HEK293 (cell line): ENCODE measurements at regions not wholly inside any gene's neighbourhood (a gene's known extent, or its start where the extent isn't known, plus 50 kb on each side); places are given as distances from the start of the nearest gene placed in this dataset.

Source experiments
- CTCF ChIA-PET: fragments of 350-600 bp; formaldehyde crosslinking; extraction: SDS; loops from one replicate; lab custom pipeline; 2021; ENCODE audit warnings: antibody characterized with exemption; lab: Yijun Ruan, JAX
- POLR2A ChIA-PET: fragments of 300-600 bp; formaldehyde crosslinking; extraction: SDS; loops from one replicate; lab custom pipeline; 2020; ENCODE audit warnings: antibody characterized with exemption, inconsistent platforms; lab: Yijun Ruan, JAX
- H3K27ac ChIP-seq: fragments of 200-500 bp; sonication (Bioruptor generic); 2 replicates; pipeline ENCODE4 v1.5.1; 2014; ENCODE audit warnings: low read depth, low read length, control low read depth, inconsistent platforms; ENCODE audit errors: extremely low read depth
- H3K36me3 ChIP-seq, 2 experiments: fragments of 200-500 bp in 1 of 2; sonication (Bioruptor generic) in 1 of 2; 1 replicate in 1 of 2; 2 replicates in 1 of 2; pipeline ENCODE4 v1.5.1; 2014 to 2017; ENCODE audit warnings: inconsistent platforms in 2 of 2, low read length in 2 of 2; ENCODE audit not compliant: control insufficient read depth in 2 of 2, insufficient read depth in 1 of 2
- H3K4me1 ChIP-seq: fragments of 200-500 bp; sonication (Bioruptor generic); 2 replicates; pipeline ENCODE4 v1.5.1; 2014; ENCODE audit warnings: mild to moderate bottlenecking, low read length, inconsistent platforms; ENCODE audit not compliant: control insufficient read depth, insufficient read depth
- H3K4me3 ChIP-seq: 2 replicates; pipeline ENCODE4 v1.5.1; 2011; ENCODE audit warnings: low read depth, mild to moderate bottlenecking, control low read depth, low read length, moderate library complexity
- H3K9me3 ChIP-seq: fragments of 200-500 bp; sonication (Bioruptor generic); 2 replicates; pipeline ENCODE4 v1.5.1; 2014; ENCODE audit warnings: low read depth, low read length, inconsistent platforms; ENCODE audit not compliant: control insufficient read depth, insufficient read depth
- BCL11B ChIP-seq: fragments of 450-650 bp; formaldehyde crosslinking; IDR thresholded peaks from 2 replicates; pipeline ENCODE4 v1.5.1; 2016; ENCODE audit warnings: low read depth, missing biosample characterization, missing genetic modification characterization
- GLI4 ChIP-seq: fragments of 450-650 bp; formaldehyde crosslinking; IDR thresholded peaks from 2 replicates; pipeline ENCODE4 v1.5.1; 2016; ENCODE audit warnings: missing biosample characterization, missing genetic modification characterization
- HOXA7 ChIP-seq: sonication (generic); formaldehyde crosslinking; IDR thresholded peaks from 2 replicates; pipeline ENCODE4 v1.8.1; 2022; ENCODE audit warnings: missing genetic modification reagents, borderline replicate concordance
- MYNN ChIP-seq: fragments of 450-650 bp; formaldehyde crosslinking; IDR thresholded peaks from 2 replicates; pipeline ENCODE4 v1.5.1; 2016; ENCODE audit warnings: missing biosample characterization, missing genetic modification characterization, borderline replicate concordance
- PRDM1 ChIP-seq: fragments of 450-650 bp; formaldehyde crosslinking; IDR thresholded peaks from 2 replicates; pipeline ENCODE4; 2016; ENCODE audit warnings: missing biosample characterization, missing genetic modification characterization
- SALL2 ChIP-seq: fragments of 450-650 bp; formaldehyde crosslinking; IDR thresholded peaks from 2 replicates; pipeline ENCODE4 v1.5.0; 2017; ENCODE audit warnings: missing biosample characterization, mild to moderate bottlenecking, missing genetic modification characterization, borderline replicate concordance
- ZBTB48 ChIP-seq: fragments of 450-650 bp; formaldehyde crosslinking; IDR thresholded peaks from 2 replicates; pipeline ENCODE4 v1.5.1; 2016; ENCODE audit warnings: missing biosample characterization, missing genetic modification characterization
- ZNF114 ChIP-seq: fragments of 450-650 bp; formaldehyde crosslinking; IDR thresholded peaks from 2 replicates; pipeline ENCODE4 v1.5.0; 2017; ENCODE audit warnings: missing biosample characterization, missing genetic modification characterization
- ZNF138 ChIP-seq: fragments of 450-650 bp; formaldehyde crosslinking; IDR thresholded peaks from 2 replicates; pipeline ENCODE4 v1.5.1; 2016; ENCODE audit warnings: missing biosample characterization, missing genetic modification characterization, borderline replicate concordance
- ZNF155 ChIP-seq: fragments of 450-650 bp; formaldehyde crosslinking; IDR thresholded peaks from 2 replicates; pipeline ENCODE4 v1.5.1; 2016; ENCODE audit warnings: missing biosample characterization, missing genetic modification characterization
- ZNF391 ChIP-seq: fragments of 450-650 bp; formaldehyde crosslinking; IDR thresholded peaks from 2 replicates; pipeline ENCODE4 v1.5.1; 2016; ENCODE audit warnings: low read depth, missing biosample characterization, missing genetic modification characterization, borderline replicate concordance
- ZNF433 ChIP-seq: fragments of 450-650 bp; formaldehyde crosslinking; IDR thresholded peaks from 2 replicates; pipeline ENCODE4 v1.5.1; 2016; ENCODE audit warnings: missing biosample characterization, missing genetic modification characterization, low read depth
- ZNF560 ChIP-seq: fragments of 450-650 bp; formaldehyde crosslinking; IDR thresholded peaks from 2 replicates; pipeline ENCODE4 v1.5.1; 2017; ENCODE audit warnings: missing biosample characterization, missing genetic modification characterization, borderline replicate concordance
- ZNF596 ChIP-seq: fragments of 450-650 bp; IDR thresholded peaks from 2 replicates; pipeline ENCODE4 v1.5.0; 2018; ENCODE audit warnings: missing biosample characterization, mild to moderate bottlenecking, missing genetic modification characterization, moderate library complexity
- ZNF623 ChIP-seq: fragments of 450-650 bp; formaldehyde crosslinking; IDR thresholded peaks from 2 replicates; pipeline ENCODE4 v1.5.1; 2016; ENCODE audit warnings: missing biosample characterization, missing genetic modification characterization
- ZNF624 ChIP-seq: fragments of 450-650 bp; formaldehyde crosslinking; IDR thresholded peaks from 2 replicates; pipeline ENCODE4 v1.5.1; 2017; ENCODE audit warnings: missing biosample characterization, missing genetic modification characterization
- TF ChIP-seq, protein P1 (sequence below): fragments of 450-650 bp; formaldehyde crosslinking; IDR thresholded peaks from 2 replicates; pipeline ENCODE4 v1.5.1; 2016; ENCODE audit warnings: missing biosample characterization, missing genetic modification characterization
- TF ChIP-seq, protein P2 (sequence below): fragments of 450-650 bp; formaldehyde crosslinking; IDR thresholded peaks from 2 replicates; pipeline ENCODE4 v1.5.1; 2016; ENCODE audit warnings: missing biosample characterization, missing genetic modification characterization
- TF ChIP-seq, protein P3 (sequence below): IDR thresholded peaks from 2 replicates; pipeline ENCODE4 v1.6.1; 2011; ENCODE audit warnings: mild to moderate bottlenecking, low read depth, low read length, borderline replicate concordance
- TF ChIP-seq, protein P4 (sequence below): fragments of 450-650 bp; formaldehyde crosslinking; IDR thresholded peaks from 2 replicates; pipeline ENCODE4 v1.5.0; 2017; ENCODE audit warnings: missing biosample characterization, missing genetic modification characterization, borderline replicate concordance
- TF ChIP-seq, protein P5 (sequence below): fragments of 450-650 bp; formaldehyde crosslinking; IDR thresholded peaks from 2 replicates; pipeline ENCODE4 v1.5.1; 2016; ENCODE audit warnings: missing biosample characterization, missing genetic modification characterization, low read depth
- TF ChIP-seq, protein P6 (sequence below): fragments of 450-650 bp; formaldehyde crosslinking; IDR thresholded peaks from 2 replicates; pipeline ENCODE4 v1.5.1; 2016; ENCODE audit warnings: missing biosample characterization, missing genetic modification characterization

DNA sequence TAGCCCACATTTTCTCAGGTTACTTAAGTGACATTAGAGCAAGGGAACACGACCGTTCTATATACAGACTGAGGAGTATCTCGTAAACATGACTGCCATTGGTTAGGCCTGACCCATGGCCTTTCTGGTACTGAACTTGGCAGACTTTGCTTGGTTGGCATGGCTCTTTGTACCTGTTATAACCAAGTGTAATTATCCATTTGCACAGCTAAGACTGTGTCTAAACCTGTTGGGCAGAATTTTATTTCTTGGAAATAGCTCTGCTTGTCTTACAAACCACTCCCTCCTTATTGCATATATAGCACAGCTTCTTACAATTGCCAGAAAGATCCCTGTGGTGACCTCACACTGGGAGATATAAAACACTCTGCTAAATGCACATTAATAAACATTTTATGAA is 106.9 kb downstream of the P2RY1 start:
- Histone ChIP-seq H3K36me3 (no peaks in the 10 kb centered on the region), H3K27ac (no peak overlapping the region), H3K9me3 (no peaks in the 10 kb centered on the region), H3K4me1 (no peaks in the 10 kb centered on the region), H3K4me3 (no peak overlapping the region)
- ChIA-PET POLR2A (no interaction called here), CTCF (no interaction called here)
- TF ChIP-seq, protein P1, sequence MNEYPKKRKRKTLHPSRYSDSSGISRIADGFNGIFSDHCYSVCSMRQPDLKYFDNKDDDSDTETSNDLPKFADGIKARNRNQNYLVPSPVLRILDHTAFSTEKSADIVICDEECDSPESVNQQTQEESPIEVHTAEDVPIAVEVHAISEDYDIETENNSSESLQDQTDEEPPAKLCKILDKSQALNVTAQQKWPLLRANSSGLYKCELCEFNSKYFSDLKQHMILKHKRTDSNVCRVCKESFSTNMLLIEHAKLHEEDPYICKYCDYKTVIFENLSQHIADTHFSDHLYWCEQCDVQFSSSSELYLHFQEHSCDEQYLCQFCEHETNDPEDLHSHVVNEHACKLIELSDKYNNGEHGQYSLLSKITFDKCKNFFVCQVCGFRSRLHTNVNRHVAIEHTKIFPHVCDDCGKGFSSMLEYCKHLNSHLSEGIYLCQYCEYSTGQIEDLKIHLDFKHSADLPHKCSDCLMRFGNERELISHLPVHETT = no peak
- TF ChIP-seq HOXA7 (CRISPR knock-in tag) (no peak), ZNF138 (tag by site-specific recombination) (no peak), PRDM1 (tag by site-specific recombination) (no peak), ZNF155 (tag by site-specific recombination) (no peak), MYNN (no peak), ZNF623 (tag by site-specific recombination) (no peak), ZNF560 (tag by site-specific recombination) (no peak), ZNF391 (tag by site-specific recombination) (no peak), BCL11B (tag by site-specific recombination) (no peak), SALL2 (tag by site-specific recombination) (no peak), ZNF114 (tag by site-specific recombination) (no peak), ZNF433 (tag by site-specific recombination) (no peak)
- TF ChIP-seq, protein P2, sequence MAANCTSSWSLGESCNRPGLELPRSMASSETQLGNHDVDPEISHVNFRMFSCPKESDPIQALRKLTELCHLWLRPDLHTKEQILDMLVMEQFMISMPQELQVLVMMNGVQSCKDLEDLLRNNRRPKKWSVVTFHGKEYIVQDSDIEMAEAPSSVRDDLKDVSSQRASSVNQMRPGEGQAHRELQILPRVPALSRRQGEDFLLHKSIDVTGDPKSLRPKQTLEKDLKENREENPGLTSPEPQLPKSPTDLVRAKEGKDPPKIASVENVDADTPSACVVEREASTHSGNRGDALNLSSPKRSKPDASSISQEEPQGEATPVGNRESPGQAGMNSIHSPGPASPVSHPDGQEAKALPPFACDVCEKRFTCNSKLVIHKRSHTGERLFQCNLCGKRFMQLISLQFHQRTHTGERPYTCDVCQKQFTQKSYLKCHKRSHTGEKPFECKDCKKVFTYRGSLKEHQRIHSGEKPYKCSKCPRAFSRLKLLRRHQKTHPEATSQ (tag by site-specific recombination) = no peak
- TF ChIP-seq, protein P3, sequence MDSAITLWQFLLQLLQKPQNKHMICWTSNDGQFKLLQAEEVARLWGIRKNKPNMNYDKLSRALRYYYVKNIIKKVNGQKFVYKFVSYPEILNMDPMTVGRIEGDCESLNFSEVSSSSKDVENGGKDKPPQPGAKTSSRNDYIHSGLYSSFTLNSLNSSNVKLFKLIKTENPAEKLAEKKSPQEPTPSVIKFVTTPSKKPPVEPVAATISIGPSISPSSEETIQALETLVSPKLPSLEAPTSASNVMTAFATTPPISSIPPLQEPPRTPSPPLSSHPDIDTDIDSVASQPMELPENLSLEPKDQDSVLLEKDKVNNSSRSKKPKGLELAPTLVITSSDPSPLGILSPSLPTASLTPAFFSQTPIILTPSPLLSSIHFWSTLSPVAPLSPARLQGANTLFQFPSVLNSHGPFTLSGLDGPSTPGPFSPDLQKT = no peak
- TF ChIP-seq, protein P4, sequence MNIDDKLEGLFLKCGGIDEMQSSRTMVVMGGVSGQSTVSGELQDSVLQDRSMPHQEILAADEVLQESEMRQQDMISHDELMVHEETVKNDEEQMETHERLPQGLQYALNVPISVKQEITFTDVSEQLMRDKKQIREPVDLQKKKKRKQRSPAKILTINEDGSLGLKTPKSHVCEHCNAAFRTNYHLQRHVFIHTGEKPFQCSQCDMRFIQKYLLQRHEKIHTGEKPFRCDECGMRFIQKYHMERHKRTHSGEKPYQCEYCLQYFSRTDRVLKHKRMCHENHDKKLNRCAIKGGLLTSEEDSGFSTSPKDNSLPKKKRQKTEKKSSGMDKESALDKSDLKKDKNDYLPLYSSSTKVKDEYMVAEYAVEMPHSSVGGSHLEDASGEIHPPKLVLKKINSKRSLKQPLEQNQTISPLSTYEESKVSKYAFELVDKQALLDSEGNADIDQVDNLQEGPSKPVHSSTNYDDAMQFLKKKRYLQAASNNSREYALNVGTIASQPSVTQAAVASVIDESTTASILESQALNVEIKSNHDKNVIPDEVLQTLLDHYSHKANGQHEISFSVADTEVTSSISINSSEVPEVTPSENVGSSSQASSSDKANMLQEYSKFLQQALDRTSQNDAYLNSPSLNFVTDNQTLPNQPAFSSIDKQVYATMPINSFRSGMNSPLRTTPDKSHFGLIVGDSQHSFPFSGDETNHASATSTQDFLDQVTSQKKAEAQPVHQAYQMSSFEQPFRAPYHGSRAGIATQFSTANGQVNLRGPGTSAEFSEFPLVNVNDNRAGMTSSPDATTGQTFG (tag by site-specific recombination) = no peak
- TF ChIP-seq, protein P5, sequence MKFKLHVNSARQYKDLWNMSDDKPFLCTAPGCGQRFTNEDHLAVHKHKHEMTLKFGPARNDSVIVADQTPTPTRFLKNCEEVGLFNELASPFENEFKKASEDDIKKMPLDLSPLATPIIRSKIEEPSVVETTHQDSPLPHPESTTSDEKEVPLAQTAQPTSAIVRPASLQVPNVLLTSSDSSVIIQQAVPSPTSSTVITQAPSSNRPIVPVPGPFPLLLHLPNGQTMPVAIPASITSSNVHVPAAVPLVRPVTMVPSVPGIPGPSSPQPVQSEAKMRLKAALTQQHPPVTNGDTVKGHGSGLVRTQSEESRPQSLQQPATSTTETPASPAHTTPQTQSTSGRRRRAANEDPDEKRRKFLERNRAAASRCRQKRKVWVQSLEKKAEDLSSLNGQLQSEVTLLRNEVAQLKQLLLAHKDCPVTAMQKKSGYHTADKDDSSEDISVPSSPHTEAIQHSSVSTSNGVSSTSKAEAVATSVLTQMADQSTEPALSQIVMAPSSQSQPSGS (tag by site-specific recombination) = no peak

DNA sequence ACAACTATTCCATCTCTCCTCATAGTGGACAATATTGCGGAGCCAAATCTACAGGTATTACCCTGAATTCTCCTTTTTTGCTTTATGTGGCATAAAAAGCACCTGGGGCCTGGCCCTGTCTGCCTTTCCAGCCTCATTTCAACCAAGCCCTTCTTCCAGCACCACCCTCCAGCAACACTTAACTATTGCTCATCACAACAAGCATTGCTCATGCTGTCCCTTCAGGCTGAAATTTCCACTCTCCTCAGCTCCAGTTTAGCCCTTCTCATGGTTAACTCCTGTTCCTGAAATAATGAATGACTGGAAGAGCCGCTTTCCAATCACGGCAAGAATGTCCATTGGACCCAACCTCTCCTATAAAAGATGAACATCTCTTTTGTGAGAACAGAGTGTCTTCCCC is 107.4 kb downstream of the P2RY1 start:
- H3K27ac ChIP-seq = no peak overlapping the region
- no peaks in the 10 kb centered on the region for H3K36me3 ChIP-seq
- ChIA-PET POLR2A (no interaction called here), CTCF (no interaction called here)
- TF ChIP-seq, protein P6, sequence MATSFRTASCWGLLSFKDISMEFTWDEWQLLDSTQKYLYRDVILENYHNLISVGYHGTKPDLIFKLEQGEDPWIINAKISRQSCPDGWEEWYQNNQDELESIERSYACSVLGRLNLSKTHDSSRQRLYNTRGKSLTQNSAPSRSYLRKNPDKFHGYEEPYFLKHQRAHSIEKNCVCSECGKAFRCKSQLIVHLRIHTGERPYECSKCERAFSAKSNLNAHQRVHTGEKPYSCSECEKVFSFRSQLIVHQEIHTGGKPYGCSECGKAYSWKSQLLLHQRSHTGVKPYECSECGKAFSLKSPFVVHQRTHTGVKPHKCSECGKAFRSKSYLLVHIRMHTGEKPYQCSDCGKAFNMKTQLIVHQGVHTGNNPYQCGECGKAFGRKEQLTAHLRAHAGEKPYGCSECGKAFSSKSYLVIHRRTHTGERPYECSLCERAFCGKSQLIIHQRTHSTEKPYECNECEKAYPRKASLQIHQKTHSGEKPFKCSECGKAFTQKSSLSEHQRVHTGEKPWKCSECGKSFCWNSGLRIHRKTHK (tag by site-specific recombination) = no peak
- no peak for TF ChIP-seq GLI4
- no peak for TF ChIP-seq ZBTB48
- no peak for TF ChIP-seq ZNF624 (tag by site-specific recombination)
- no peak for TF ChIP-seq ZNF623 (tag by site-specific recombination)
- no peak for TF ChIP-seq ZNF596 (tag by site-specific recombination)
- H3K4me1 ChIP-seq = no peaks in the 10 kb centered on the region
- no peak overlapping the region for H3K4me3 ChIP-seq
- no peaks in the 10 kb centered on the region for H3K9me3 ChIP-seq
